HG03442 (cell line): ENCODE measurements at regions not wholly inside any gene's neighbourhood (a gene's known extent, or its start where the extent isn't known, plus 50 kb on each side); places are given as distances from the start of the nearest gene placed in this dataset.

Source experiments
- ATAC-seq: cut with Tn5 transposase; IDR thresholded peaks from one replicate; pipeline ENCODE4 v1.9.1; 2021; ENCODE audit warnings: mild to moderate bottlenecking, moderate library complexity; ENCODE audit not compliant: unreplicated experiment

GRCh38 chr4:129394635-129395034 is 298.7 kb downstream of the C4orf33 start:
- no peak for ATAC-seq

- no peak for ATAC-seq
These were observed 307.9 kb downstream of the C4orf33 start for GRCh38 chr4:129403848-129404247.

- no peak for ATAC-seq
These were observed 314.2 kb downstream of the C4orf33 start for GRCh38 chr4:129410115-129410514.

GRCh38 chr4:129415004-129415403 is 319.1 kb downstream of the C4orf33 start:
- no peak for ATAC-seq

- ATAC-seq = no peak
These were observed 324.7 kb downstream of the C4orf33 start for GRCh38 chr4:129420637-129421036.

- no peak for ATAC-seq
These were observed 326.3 kb downstream of the C4orf33 start for GRCh38 chr4:129422277-129422676.

GRCh38 chr4:129428454-129428853 is 332.5 kb downstream of the C4orf33 start:
- ATAC-seq = no peak

- ATAC-seq = no peak
These were observed 333.8 kb downstream of the C4orf33 start for GRCh38 chr4:129429581-129430320.

GRCh38 chr4:129437347-129437746 is 341.4 kb downstream of the C4orf33 start:
- ATAC-seq = no peak

GRCh38 chr4:129438456-129438981 is 342.6 kb downstream of the C4orf33 start:
- no peak for ATAC-seq

GRCh38 chr4:129446074-129446473 is 350.1 kb downstream of the C4orf33 start:
- no peak for ATAC-seq

- no peak for ATAC-seq
These were observed 357.7 kb downstream of the C4orf33 start for GRCh38 chr4:129453524-129454200.

GRCh38 chr4:129455482-129455881 is 359.5 kb downstream of the C4orf33 start:
- ATAC-seq = no peak

- no peak for ATAC-seq
These were observed 372.7 kb downstream of the C4orf33 start for GRCh38 chr4:129468624-129469023.

GRCh38 chr4:129474698-129475097 is 378.7 kb downstream of the C4orf33 start:
- ATAC-seq = no peak

GRCh38 chr4:129481107-129481506 is 385.2 kb downstream of the C4orf33 start:
- ATAC-seq = no peak

- ATAC-seq = no peak
These were observed 392.5 kb downstream of the C4orf33 start for GRCh38 chr4:129488427-129488826.

- no peak for ATAC-seq
These were observed 394.6 kb downstream of the C4orf33 start for GRCh38 chr4:129490516-129490915.

GRCh38 chr4:129498626-129499025 is 402.7 kb downstream of the C4orf33 start:
- no peak for ATAC-seq

GRCh38 chr4:129514852-129515251 is 418.9 kb downstream of the C4orf33 start:
- ATAC-seq = no peak

- no peak for ATAC-seq
These were observed 419.4 kb downstream of the C4orf33 start for GRCh38 chr4:129515356-129515755.

- ATAC-seq = no peak
These were observed 430.9 kb downstream of the C4orf33 start for GRCh38 chr4:129526812-129527211.
